MG63 (cell line): ENCODE measurements at regions not wholly inside any gene's neighbourhood (a gene's known extent, or its start where the extent isn't known, plus 50 kb on each side); places are given as distances from the start of the nearest gene placed in this dataset.

Experiments
- DNase-seq: peaks from one replicate; pipeline ENCODE4 v3.0.0-alpha.2; 2020
- H3K27me3 ChIP-seq: fragments of 250-450 bp; sonication (Bioruptor Pico); 2 replicates; pipeline ENCODE4 v1.5.1; 2020; ENCODE audit warnings: mild to moderate bottlenecking, moderate library complexity
- H3K36me3 ChIP-seq: fragments of 250-450 bp; sonication (Bioruptor Pico); 2 replicates; pipeline ENCODE4 v1.5.1; 2020; ENCODE audit warnings: mild to moderate bottlenecking, moderate library complexity
- H3K4me3 ChIP-seq: fragments of 250-450 bp; sonication (Bioruptor Pico); 2 replicates; pipeline ENCODE4 v1.5.1; 2020; ENCODE audit warnings: mild to moderate bottlenecking, moderate library complexity
- H3K9me3 ChIP-seq: fragments of 250-450 bp; sonication (Bioruptor Pico); 2 replicates; pipeline ENCODE4 v1.5.1; 2020; ENCODE audit warnings: mild to moderate bottlenecking, moderate library complexity

DNA sequence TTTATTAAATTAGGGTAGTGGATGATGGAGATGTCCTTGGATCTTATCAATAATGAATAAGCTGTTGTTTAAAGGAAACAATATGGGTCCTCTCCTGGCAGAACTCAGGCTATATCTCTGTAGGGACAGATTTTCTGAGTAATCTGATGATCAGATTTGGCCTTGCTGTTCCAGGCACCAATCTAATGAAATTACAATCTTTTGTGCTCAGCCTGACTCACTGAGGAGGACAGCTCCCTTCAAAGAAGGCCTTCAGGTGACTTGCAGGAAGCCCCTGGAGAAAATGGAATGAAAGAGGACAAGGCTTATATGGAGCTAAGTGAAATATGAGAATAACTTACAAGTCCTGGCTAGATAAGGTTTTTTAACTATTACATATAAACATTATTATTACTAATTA, 486.4 kb upstream of the SORCS1 start:
- Histone ChIP-seq H3K4me3 (no peak overlapping the region), H3K36me3 (no peaks in the 10 kb centered on the region), H3K27me3 (no peaks in the 10 kb centered on the region), H3K9me3 (no peaks in the 10 kb centered on the region)
- no peak for DNase-seq

DNA sequence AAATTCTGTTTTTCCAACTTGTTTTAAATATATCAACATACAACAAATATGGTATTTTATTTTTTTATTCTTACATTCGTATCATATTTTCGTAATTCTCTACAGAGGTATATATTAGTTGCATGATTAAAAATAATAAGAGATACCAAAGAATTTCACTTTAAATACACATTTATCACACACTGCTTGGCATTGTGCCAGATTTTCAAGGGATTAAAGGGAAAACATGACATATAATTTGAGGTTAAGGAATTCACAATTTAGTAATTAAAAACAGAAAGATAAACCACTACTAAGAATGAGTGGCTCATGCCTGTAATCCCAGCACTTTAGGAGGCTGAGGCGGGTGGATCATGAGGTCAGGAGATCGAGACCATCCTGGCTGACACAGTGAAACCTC, 484.7 kb upstream of the SORCS1 start:
- H3K27me3 ChIP-seq: no peaks in the 10 kb centered on the region
- H3K9me3 ChIP-seq: no peaks in the 10 kb centered on the region
- no peak overlapping the region for H3K4me3 ChIP-seq
- H3K36me3 ChIP-seq: no peaks in the 10 kb centered on the region
- no peak for DNase-seq

DNA sequence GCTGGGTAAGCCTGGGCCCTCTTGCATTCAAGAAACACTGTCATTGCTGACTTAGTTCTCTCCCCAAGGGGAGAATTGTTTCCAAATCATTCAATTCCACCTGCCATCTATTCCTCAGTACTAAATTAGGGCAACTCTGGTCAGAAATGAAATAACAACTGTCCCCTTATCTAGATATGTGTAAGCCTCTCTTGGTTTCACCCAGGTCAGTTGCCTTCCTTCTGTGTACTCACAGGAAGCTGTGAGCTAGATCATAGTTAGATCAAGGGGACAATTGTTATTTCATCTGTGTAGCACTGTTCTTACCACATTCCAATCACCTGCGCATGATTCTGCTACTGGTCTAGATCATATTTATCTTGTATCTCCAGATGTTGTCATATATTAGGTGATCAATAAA, 483.0 kb upstream of the SORCS1 start:
- Histone ChIP-seq H3K9me3 (no peaks in the 10 kb centered on the region), H3K27me3 (no peaks in the 10 kb centered on the region), H3K36me3 (no peaks in the 10 kb centered on the region), H3K4me3 (no peak overlapping the region)
- no peak for DNase-seq

DNA sequence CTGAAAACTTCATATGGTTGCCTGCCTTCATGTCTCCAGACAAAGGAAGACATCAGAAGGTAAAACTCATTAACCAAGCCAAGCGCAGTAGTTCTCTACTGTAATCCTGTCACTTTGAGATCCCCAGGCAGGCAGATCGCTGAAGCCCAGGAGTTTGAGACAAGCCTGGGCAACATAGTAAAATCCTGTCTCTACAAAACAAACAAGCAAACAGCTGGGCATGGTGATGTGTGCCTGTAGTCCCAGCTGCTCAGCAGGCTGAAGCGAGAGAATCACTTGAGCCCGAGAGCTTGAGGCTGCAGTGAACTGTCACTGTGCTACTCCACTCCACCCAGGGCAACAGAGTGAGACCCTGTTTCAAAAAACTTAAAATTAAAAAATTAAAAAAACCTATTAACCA, 467.4 kb upstream of the SORCS1 start:
- no peaks in the 10 kb centered on the region for H3K36me3 ChIP-seq
- DNase-seq: no peak
- H3K27me3 ChIP-seq: no peaks in the 10 kb centered on the region
- H3K4me3 ChIP-seq: no peak overlapping the region
- H3K9me3 ChIP-seq: no peaks in the 10 kb centered on the region

- no peak for DNase-seq
- Histone ChIP-seq H3K9me3 (no peaks in the 10 kb centered on the region), H3K4me3 (no peak overlapping the region), H3K27me3 (no peaks in the 10 kb centered on the region), H3K36me3 (no peaks in the 10 kb centered on the region)
Observed at GRCh38 chr10:107626862-107627261, 462.4 kb upstream of the SORCS1 start.

- Histone ChIP-seq H3K36me3 (no peaks in the 10 kb centered on the region), H3K9me3 (no peaks in the 10 kb centered on the region), H3K4me3 (no peak overlapping the region), H3K27me3 (no peaks in the 10 kb centered on the region)
- no peak for DNase-seq
Observed at GRCh38 chr10:107623292-107623691, 458.8 kb upstream of the SORCS1 start.

DNA sequence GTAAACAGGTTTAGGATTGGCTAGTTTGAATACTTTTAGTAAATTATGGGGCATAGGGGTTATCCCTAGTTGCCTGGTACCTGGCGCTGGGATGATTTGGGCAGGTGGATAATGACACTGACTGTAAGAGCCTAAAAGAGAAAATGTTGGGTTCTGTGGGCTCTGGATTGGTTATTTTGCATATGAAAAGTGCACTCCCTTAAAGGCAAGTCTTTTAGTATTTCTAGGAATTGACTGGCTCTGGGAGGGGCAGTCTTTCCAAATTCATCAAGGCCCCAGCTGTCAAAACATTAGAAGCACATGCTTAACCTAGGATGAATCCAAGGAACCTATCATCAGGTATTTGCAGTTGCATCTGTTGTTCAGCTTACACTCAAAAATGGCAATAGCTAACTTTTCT, 454.6 kb upstream of the SORCS1 start:
- no peaks in the 10 kb centered on the region for H3K27me3 ChIP-seq
- no peak overlapping the region for H3K4me3 ChIP-seq
- H3K36me3 ChIP-seq: no peaks in the 10 kb centered on the region
- no peaks in the 10 kb centered on the region for H3K9me3 ChIP-seq
- no peak for DNase-seq

DNA sequence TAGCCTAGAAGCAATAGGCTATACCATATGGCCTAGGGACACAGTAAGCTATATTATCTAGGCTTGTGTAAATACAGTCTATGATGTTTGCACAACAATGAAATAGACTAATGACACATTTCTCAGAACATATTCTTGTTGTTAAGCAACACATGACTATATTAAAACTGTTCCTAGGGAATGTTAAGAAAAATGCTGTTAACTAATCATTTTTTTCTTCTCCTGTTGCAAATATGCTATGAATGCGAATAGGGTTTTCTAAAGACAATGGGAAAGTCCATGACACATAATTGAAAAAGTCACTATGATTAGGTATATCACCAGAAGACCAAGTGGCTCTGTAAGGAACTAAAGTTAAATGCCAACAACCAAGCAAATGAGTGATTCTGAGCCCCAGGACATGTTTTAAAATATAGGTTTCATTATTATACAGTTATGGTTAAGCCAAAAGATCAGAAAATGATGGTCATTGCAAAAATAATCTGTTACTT, 454.0 kb upstream of the SORCS1 start:
- no peak for DNase-seq
- Histone ChIP-seq H3K36me3 (no peaks in the 10 kb centered on the region), H3K27me3 (no peaks in the 10 kb centered on the region), H3K9me3 (no peaks in the 10 kb centered on the region), H3K4me3 (no peak overlapping the region)

GRCh38 chr10:107616463-107617410, 452.2 kb upstream of the SORCS1 start:
- no peaks in the 10 kb centered on the region for H3K9me3 ChIP-seq
- H3K27me3 ChIP-seq: no peaks in the 10 kb centered on the region
- peak; percentile 25 for DNase-seq
- no peak overlapping the region for H3K4me3 ChIP-seq
- H3K36me3 ChIP-seq: no peaks in the 10 kb centered on the region

GRCh38 chr10:107616031-107616430, 451.5 kb upstream of the SORCS1 start:
- no peaks in the 10 kb centered on the region for H3K9me3 ChIP-seq
- DNase-seq: no peak
- no peaks in the 10 kb centered on the region for H3K36me3 ChIP-seq
- H3K27me3 ChIP-seq: no peaks in the 10 kb centered on the region
- no peak overlapping the region for H3K4me3 ChIP-seq

- Histone ChIP-seq H3K9me3 (no peaks in the 10 kb centered on the region), H3K4me3 (no peak overlapping the region), H3K36me3 (no peaks in the 10 kb centered on the region), H3K27me3 (no peaks in the 10 kb centered on the region)
- DNase-seq: peak; percentile 0
Observed at GRCh38 chr10:107614939-107615685, 450.6 kb upstream of the SORCS1 start.

- Histone ChIP-seq H3K36me3 (no peaks in the 10 kb centered on the region), H3K9me3 (no peaks in the 10 kb centered on the region), H3K27me3 (no peaks in the 10 kb centered on the region), H3K4me3 (no peak overlapping the region)
- DNase-seq: no peak
Observed at GRCh38 chr10:107611115-107611514, 446.6 kb upstream of the SORCS1 start.

DNA sequence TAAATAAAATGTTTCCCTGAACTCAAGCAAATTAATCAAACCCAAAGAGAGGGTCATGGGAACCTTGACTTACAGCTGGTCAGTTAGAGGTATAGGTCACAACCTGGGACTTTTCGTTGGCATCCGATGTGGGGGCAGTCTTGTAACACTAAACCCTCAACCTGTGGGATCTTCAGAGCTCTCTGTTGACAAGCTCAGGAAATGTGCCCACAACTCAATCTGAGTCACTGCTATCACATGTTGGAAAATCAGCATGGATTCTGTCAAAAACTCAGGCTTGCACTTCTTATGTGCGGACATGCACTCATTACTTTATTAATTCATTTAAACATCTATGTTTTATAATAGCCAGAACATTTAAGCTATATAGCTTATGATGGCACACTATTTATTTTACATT, 424.6 kb upstream of the SORCS1 start:
- H3K9me3 ChIP-seq: peaks cover 8% of the 10 kb centered on the region; the same call in 1 of the 2 replicates
- H3K36me3 ChIP-seq: no peaks in the 10 kb centered on the region
- no peak for DNase-seq
- no peaks in the 10 kb centered on the region for H3K27me3 ChIP-seq
- no peak overlapping the region for H3K4me3 ChIP-seq

DNA sequence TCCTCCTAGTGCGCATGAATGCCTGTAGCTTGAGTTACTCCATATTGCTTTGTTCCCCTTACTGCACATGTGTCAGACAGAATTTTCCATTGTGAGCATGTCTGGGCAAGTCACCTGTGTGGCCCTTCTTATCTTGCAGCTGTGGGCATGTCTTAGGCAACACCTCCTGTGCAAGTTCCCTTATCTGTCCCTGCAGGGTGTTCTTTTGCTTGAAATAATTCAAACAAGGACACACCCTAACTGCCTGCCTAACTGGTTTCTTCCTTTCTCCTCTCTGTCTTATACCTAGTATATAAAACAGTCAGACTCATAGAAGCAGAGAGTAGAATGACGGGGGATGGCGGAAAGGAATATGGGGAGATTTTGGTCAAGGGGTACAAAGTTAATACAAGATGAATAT, 421.1 kb upstream of the SORCS1 start:
- Histone ChIP-seq H3K9me3 (peaks cover 8% of the 10 kb centered on the region; the same call in 1 of the 2 replicates), H3K27me3 (no peaks in the 10 kb centered on the region), H3K36me3 (no peaks in the 10 kb centered on the region), H3K4me3 (no peak overlapping the region)
- DNase-seq: no peak

DNA sequence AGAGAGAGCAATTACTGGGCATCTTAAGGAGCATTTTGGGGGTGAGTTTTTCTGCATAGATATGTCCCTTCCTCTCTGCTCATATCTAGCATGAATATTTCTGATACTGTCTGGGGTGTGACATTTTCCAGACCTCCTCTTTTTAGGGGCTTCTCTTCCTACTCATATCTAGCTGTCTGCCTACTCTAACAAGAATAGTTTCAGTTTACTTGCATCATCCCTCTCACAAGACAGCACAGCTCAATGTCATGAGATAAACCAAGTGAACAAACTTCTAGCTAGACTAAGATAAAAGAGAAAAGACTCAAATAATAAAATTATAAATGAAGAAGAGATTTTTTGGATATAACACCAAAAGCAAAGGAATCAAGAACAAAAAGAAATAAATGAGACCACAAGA, 419.5 kb upstream of the SORCS1 start:
- Histone ChIP-seq H3K9me3 (peaks cover 8% of the 10 kb centered on the region; the same call in 1 of the 2 replicates), H3K4me3 (no peak overlapping the region), H3K36me3 (no peaks in the 10 kb centered on the region), H3K27me3 (no peaks in the 10 kb centered on the region)
- DNase-seq: no peak

DNA sequence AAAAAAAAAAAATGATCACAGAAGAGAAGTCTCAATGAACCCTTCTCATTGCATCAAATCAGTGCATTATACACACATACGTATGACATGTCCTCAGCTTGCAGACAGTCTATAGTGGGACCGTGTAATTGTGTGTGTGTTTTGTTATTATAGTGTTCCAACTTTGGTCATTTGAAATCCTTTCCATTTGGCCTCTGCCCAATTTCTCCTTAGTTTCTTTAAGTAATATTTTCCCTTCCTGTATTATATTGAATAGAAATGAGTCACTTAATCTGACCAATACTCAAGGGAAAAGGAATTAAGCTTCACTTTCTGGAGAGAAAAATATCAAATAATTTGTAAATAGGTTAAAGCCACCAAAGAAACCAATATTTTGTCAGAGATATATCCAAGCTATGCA, 415.5 kb upstream of the SORCS1 start:
- Histone ChIP-seq H3K27me3 (no peaks in the 10 kb centered on the region), H3K9me3 (no peaks in the 10 kb centered on the region), H3K4me3 (no peak overlapping the region), H3K36me3 (no peaks in the 10 kb centered on the region)
- no peak for DNase-seq

- Histone ChIP-seq H3K9me3 (no peaks in the 10 kb centered on the region), H3K4me3 (no peak overlapping the region), H3K27me3 (no peaks in the 10 kb centered on the region), H3K36me3 (no peaks in the 10 kb centered on the region)
- no peak for DNase-seq
Observed at GRCh38 chr10:107577221-107577620, 412.7 kb upstream of the SORCS1 start.
